WERI-Rb-1 (cell line): ENCODE measurements at regions not wholly inside any gene's neighbourhood (a gene's known extent, or its start where the extent isn't known, plus 50 kb on each side); places are given as distances from the start of the nearest gene placed in this dataset.

ENCODE experiments used
- DNase-seq: peaks from one replicate; pipeline ENCODE4 v3.0.0-alpha.2; 2020
- H3K27ac ChIP-seq: fragments of 250-450 bp; sonication (Bioruptor Pico); 2 replicates; pipeline ENCODE4 v1.5.1; 2020; ENCODE audit warnings: mild to moderate bottlenecking, moderate library complexity
- H3K27me3 ChIP-seq: fragments of 250-450 bp; sonication (Bioruptor Pico); 2 replicates; pipeline ENCODE4 v1.5.1; 2021; ENCODE audit warnings: mild to moderate bottlenecking, low read depth, moderate library complexity; ENCODE audit not compliant: insufficient read depth, severe bottlenecking
- H3K36me3 ChIP-seq: fragments of 250-450 bp; sonication (Bioruptor Pico); 2 replicates; pipeline ENCODE4 v1.5.1; 2020; ENCODE audit warnings: mild to moderate bottlenecking, moderate library complexity
- H3K4me3 ChIP-seq: 2 replicates; pipeline ENCODE4 v1.5.1; 2011; ENCODE audit warnings: low read depth, mild to moderate bottlenecking, control low read depth, low read length
- H3K9me3 ChIP-seq: fragments of 250-450 bp; sonication (Bioruptor Pico); 2 replicates; pipeline ENCODE4 v1.5.1; 2021; ENCODE audit warnings: mild to moderate bottlenecking, moderate library complexity; ENCODE audit not compliant: severe bottlenecking
- TF ChIP-seq, protein P1 (sequence below): IDR thresholded peaks from 2 replicates; pipeline ENCODE4 v1.5.1; 2011; ENCODE audit warnings: low read depth, mild to moderate bottlenecking, control low read depth, inconsistent platforms, low read length

DNA sequence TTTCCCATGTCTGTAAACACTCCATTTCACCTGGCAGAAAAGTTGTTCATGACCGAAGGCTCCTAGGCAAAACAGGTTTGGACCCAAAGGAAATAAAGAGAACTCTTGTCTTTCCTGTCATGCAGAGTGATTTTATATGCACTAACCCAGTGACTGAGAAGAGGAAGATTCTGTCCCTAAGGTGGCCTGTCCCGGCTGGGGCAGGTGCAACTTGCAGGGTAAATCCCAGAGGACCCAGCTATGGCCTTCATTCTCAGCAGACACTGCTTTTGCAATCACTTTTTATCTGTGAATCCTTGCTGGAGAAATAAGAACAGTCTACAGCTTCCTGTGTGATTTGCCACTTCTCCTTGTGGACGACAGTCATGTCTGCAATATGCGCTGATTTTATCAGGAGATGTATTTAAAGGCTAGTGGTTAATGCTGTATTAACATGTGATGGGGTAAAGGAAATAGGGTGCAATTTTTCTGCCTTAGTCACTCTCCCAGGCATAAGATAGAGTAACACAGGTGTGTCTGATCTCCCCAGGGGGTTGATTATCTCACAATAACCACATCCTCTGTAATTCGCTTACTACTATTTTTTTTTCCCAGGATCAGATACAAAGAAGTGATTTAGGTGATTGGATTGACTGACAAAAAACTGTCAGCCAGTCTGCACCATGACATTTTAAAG, 696.8 kb upstream of the SOX9 start:
- Histone ChIP-seq H3K27me3 (peaks cover 6% of the 10 kb centered on the region), H3K4me3 (no peak overlapping the region), H3K36me3 (no peaks in the 10 kb centered on the region), H3K27ac (no peak overlapping the region), H3K9me3 (no peaks in the 10 kb centered on the region)
- DNase-seq, result no peak
- TF ChIP-seq, protein P1, sequence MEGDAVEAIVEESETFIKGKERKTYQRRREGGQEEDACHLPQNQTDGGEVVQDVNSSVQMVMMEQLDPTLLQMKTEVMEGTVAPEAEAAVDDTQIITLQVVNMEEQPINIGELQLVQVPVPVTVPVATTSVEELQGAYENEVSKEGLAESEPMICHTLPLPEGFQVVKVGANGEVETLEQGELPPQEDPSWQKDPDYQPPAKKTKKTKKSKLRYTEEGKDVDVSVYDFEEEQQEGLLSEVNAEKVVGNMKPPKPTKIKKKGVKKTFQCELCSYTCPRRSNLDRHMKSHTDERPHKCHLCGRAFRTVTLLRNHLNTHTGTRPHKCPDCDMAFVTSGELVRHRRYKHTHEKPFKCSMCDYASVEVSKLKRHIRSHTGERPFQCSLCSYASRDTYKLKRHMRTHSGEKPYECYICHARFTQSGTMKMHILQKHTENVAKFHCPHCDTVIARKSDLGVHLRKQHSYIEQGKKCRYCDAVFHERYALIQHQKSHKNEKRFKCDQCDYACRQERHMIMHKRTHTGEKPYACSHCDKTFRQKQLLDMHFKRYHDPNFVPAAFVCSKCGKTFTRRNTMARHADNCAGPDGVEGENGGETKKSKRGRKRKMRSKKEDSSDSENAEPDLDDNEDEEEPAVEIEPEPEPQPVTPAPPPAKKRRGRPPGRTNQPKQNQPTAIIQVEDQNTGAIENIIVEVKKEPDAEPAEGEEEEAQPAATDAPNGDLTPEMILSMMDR, result no peak

DNA sequence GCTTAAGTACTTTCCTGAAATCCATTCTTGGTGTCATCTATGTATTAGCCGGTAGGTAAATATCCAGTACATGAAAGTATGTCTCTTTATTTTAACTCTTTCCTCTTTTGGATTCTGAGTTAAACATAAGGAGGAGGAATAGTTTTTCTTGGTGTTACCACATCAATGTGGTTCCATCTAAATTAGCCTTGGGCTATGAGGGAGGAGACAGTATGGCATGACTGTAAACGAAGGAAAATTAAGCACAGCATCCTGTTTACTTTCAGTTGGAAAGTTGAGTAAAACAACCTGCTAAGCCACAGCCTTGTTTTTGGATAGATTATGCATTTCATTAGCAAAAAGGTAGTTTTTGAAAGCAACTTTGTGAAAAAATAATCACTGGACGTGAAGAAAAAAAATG, 693.0 kb upstream of the SOX9 start:
- TF ChIP-seq, protein P1, result no peak
- Histone ChIP-seq H3K9me3 (no peaks in the 10 kb centered on the region), H3K27ac (no peak overlapping the region), H3K36me3 (no peaks in the 10 kb centered on the region), H3K27me3 (peaks cover 30% of the 10 kb centered on the region), H3K4me3 (no peak overlapping the region)
- DNase-seq, result no peak

DNA sequence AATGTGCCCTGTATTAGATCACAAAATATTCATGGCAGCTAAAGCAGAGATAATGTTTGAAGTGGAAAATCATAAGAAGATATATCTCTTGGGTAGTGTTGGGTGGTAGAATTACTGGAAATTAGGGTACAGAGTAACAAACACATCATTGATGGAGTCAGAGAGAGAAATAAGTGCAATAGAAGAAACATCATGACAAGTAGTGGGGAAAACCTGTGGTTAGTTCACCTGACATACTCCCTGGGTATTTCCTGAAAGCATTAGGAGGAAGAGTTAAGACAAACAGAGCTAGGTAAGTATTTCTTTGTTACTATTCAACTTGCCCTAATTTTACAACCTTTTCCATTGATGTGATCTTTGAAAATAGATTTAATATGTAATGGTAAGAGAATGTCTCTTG, 691.9 kb upstream of the SOX9 start:
- Histone ChIP-seq H3K27ac (no peak overlapping the region), H3K4me3 (no peak overlapping the region), H3K9me3 (no peaks in the 10 kb centered on the region), H3K27me3 (peaks cover 35% of the 10 kb centered on the region), H3K36me3 (no peaks in the 10 kb centered on the region)
- DNase-seq, result no peak
- TF ChIP-seq, protein P1, result no peak

DNA sequence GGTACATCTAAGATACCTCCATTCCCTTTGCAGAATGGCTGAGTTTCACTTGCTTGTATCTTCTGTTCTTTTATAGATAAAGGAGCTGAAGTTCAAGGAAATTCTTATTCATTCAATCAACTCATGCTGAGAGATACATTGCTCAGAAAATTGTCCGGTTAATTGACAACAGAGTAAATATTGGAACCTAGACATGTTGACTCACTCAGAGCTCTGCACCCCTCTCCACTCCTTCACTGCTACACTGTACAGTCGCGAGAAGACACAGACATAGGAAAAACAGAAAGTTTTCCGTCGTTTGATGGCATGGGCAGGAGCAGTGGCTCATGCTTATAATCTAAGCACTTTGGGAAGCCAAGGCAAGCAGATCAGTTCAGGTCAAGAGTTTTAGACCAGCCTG, 690.5 kb upstream of the SOX9 start:
- H3K4me3 ChIP-seq, result no peak overlapping the region
- TF ChIP-seq, protein P1, result no peak
- DNase-seq, result no peak

DNA sequence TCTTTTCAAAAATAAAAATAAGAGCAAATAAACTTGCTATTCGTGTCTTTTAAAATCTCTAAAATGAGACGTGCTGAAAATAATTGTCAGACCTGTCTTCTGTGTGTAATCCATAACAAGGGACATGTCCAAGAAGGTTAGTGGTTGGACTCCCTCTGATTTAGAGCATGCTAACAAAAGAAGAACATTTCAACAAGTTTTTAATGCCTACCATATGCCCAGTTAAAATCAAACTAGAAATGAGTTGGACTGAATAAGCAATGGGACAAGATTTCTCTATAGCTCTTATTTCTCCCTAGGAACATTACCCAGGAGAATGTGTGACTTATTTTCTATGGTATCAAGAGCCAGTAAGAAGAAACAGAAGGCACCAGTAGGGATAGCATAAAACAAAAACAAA, 689.7 kb upstream of the SOX9 start:
- H3K9me3 ChIP-seq, result no peaks in the 10 kb centered on the region
- H3K36me3 ChIP-seq, result no peaks in the 10 kb centered on the region
- no peak overlapping the region for H3K4me3 ChIP-seq
- DNase-seq, result no peak
- peaks cover 40% of the 10 kb centered on the region for H3K27me3 ChIP-seq
- H3K27ac ChIP-seq, result no peak overlapping the region
- TF ChIP-seq, protein P1, result no peak

More for the DNA sequence above, 690.5 kb upstream of the SOX9 start:
- peaks cover 38% of the 10 kb centered on the region for H3K27me3 ChIP-seq
- H3K9me3 ChIP-seq, result no peaks in the 10 kb centered on the region
- H3K27ac ChIP-seq, result no peak overlapping the region
- H3K36me3 ChIP-seq, result no peaks in the 10 kb centered on the region
